ENCODE measurements at regions not wholly inside any gene's neighbourhood (a gene's known extent, or its start where the extent isn't known, plus 50 kb on each side); places are given as distances from the start of the nearest gene placed in this dataset.

- TF ChIP-seq, protein P1, sequence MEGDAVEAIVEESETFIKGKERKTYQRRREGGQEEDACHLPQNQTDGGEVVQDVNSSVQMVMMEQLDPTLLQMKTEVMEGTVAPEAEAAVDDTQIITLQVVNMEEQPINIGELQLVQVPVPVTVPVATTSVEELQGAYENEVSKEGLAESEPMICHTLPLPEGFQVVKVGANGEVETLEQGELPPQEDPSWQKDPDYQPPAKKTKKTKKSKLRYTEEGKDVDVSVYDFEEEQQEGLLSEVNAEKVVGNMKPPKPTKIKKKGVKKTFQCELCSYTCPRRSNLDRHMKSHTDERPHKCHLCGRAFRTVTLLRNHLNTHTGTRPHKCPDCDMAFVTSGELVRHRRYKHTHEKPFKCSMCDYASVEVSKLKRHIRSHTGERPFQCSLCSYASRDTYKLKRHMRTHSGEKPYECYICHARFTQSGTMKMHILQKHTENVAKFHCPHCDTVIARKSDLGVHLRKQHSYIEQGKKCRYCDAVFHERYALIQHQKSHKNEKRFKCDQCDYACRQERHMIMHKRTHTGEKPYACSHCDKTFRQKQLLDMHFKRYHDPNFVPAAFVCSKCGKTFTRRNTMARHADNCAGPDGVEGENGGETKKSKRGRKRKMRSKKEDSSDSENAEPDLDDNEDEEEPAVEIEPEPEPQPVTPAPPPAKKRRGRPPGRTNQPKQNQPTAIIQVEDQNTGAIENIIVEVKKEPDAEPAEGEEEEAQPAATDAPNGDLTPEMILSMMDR (conservative IDR thresholded peaks at IDR 0.05): no peak
- Mint-ChIP-seq H3K36me3 (no peaks in the 10 kb centered on the region), H3K27me3 (no peaks in the 10 kb centered on the region), H3K9me3 (peaks cover 8% of the 10 kb centered on the region), H3K4me1 (ENCODE audit: unreplicated experiment) (peaks cover 32% of the 10 kb centered on the region), H3K4me3 (peak overlapping the region; percentile 32), H3K27ac (peak overlapping the region; percentile 75)
- DNase-seq (ENCODE audit: extremely low spot score, unreplicated experiment): no peak
Observed at GRCh38 chr20:53786445-53787267, 193.0 kb upstream of the ZNF217 start.

DNA sequence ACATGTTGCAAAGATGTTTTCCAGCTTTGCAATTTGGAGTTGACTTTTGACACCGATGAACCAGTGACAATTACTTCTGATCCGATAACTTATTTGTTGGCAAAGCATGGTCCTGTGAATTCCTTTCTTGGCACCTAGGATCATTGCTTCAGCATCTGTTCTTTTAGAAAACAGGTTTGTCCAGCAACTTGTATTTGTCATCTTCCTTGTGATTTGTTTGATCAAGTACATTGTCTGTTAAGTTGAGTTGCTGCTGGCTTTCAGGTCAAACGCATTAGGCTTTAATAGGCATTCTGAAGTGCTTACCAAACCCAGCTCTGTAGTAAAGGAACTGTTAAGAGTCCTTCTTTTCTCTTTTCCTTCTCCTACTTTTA is 192.4 kb upstream of the ZNF217 start:
- peaks cover 30% of the 10 kb centered on the region for H3K4me1 Mint-ChIP-seq (ENCODE audit: unreplicated experiment)
- DNase-seq (ENCODE audit: extremely low spot score, unreplicated experiment): no peak
- H3K4me3 Mint-ChIP-seq: peak overlapping the region; percentile 11
- TF ChIP-seq, protein P1 (conservative IDR thresholded peaks at IDR 0.05): no peak
- H3K27me3 Mint-ChIP-seq: no peaks in the 10 kb centered on the region
- H3K27ac Mint-ChIP-seq: peak overlapping the region; percentile 75
- H3K36me3 Mint-ChIP-seq: no peaks in the 10 kb centered on the region
- peaks cover 8% of the 10 kb centered on the region for H3K9me3 Mint-ChIP-seq

- TF ChIP-seq, protein P1 (conservative IDR thresholded peaks at IDR 0.05): no peak
Observed at GRCh38 chr20:53785320-53785719, 191.7 kb upstream of the ZNF217 start.

GRCh38 chr20:53783768-53784167 is 190.1 kb upstream of the ZNF217 start:
- H3K9me3 Mint-ChIP-seq: peaks cover 3% of the 10 kb centered on the region
- no peaks in the 10 kb centered on the region for H3K36me3 Mint-ChIP-seq
- no peak for DNase-seq (ENCODE audit: extremely low spot score, unreplicated experiment)
- H3K4me1 Mint-ChIP-seq (ENCODE audit: unreplicated experiment): peaks cover 17% of the 10 kb centered on the region
- TF ChIP-seq, protein P1 (conservative IDR thresholded peaks at IDR 0.05): no peak
- H3K27ac Mint-ChIP-seq: no peak overlapping the region
- H3K27me3 Mint-ChIP-seq: no peaks in the 10 kb centered on the region
- H3K4me3 Mint-ChIP-seq: no peak overlapping the region

More at GRCh38 chr20:53785320-53785719, 191.7 kb upstream of the ZNF217 start:
- Mint-ChIP-seq H3K9me3 (peaks cover 3% of the 10 kb centered on the region), H3K4me3 (no peak overlapping the region), H3K36me3 (no peaks in the 10 kb centered on the region), H3K4me1 (ENCODE audit: unreplicated experiment) (peaks cover 23% of the 10 kb centered on the region), H3K27ac (peak overlapping the region; percentile 75), H3K27me3 (no peaks in the 10 kb centered on the region)
- no peak for DNase-seq (ENCODE audit: extremely low spot score, unreplicated experiment)

DNA sequence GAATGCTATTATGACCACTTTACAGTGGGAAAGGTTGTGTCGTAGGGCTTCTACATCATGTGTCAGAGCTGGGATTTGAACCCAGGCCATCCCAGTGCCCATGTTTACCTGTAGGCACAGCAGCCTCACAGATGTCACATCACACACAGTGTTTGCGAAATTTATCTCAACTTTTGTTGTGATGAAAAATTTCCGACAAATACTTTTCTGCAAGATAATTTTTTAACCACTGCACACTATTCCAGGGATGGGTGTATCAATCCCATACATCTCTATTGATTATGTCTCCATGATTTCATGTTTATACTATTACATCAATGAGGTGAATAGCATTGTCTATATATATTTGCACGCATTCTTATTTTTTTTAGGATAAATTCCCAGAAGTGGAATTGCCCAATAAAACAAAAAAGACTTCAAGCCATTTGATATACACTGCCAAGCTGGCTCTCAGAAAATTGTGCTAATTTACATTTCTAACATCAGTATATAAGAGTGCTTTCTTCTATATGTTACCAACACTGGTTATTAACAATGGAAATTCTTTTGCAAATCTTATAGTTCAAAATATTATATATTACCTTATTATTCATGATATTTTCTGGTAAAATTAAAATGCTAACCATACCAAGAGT is 189.1 kb upstream of the ZNF217 start:
- TF ChIP-seq, protein P1 (conservative IDR thresholded peaks at IDR 0.05): no peak
- DNase-seq (ENCODE audit: extremely low spot score, unreplicated experiment): no peak
- Mint-ChIP-seq H3K27ac (no peak overlapping the region), H3K4me3 (no peak overlapping the region), H3K9me3 (peaks cover 3% of the 10 kb centered on the region), H3K27me3 (no peaks in the 10 kb centered on the region), H3K4me1 (ENCODE audit: unreplicated experiment) (peaks cover 12% of the 10 kb centered on the region), H3K36me3 (no peaks in the 10 kb centered on the region)
